Suprapubic skin (tissue), 4 donors: ENCODE measurements at regions not wholly inside any gene's neighbourhood (a gene's known extent, or its start where the extent isn't known, plus 50 kb on each side); places are given as distances from the start of the nearest gene placed in this dataset.

Experiments
- DNase-seq, 2 donors: peaks; one replicate each; pipeline ENCODE4 v3.0.0-alpha.2; 2019; ENCODE audit warnings: low spot score in 2 of 2
- H3K27ac ChIP-seq: fragments of 200-600 bp; sonication (generic); one replicate; pipeline ENCODE4 v1.5.1; 2019
- H3K27me3 ChIP-seq: fragments of 200-600 bp; sonication (generic); one replicate; pipeline ENCODE4 v1.5.1; 2019
- H3K36me3 ChIP-seq: fragments of 200-600 bp; sonication (generic); one replicate; pipeline ENCODE4 v1.5.1; 2019
- H3K4me1 ChIP-seq: fragments of 200-600 bp; sonication (generic); one replicate; pipeline ENCODE4 v1.5.1; 2019
- H3K4me3 ChIP-seq: fragments of 200-600 bp; sonication (generic); one replicate; pipeline ENCODE4 v1.5.1; 2019; ENCODE audit warnings: mild to moderate bottlenecking
- H3K9me3 ChIP-seq: fragments of 200-600 bp; sonication (generic); one replicate; pipeline ENCODE4 v1.5.1; 2019
- CTCF ChIP-seq, 2 donors: fragments of 200-600 bp in 1 of 2; fragments of 450-650 bp in 1 of 2; sonication (generic) in 1 of 2; IDR thresholded peaks; one replicate each; pipeline ENCODE4 v1.5.1; 2016 to 2019; ENCODE audit warnings: antibody characterized with exemption in 2 of 2, mild to moderate bottlenecking in 1 of 2, moderate library complexity in 1 of 2
- EP300 ChIP-seq: sonication (generic); formaldehyde crosslinking; IDR thresholded peaks from one replicate; pipeline ENCODE4 v1.6.1; 2017; ENCODE audit warnings: antibody characterized with exemption
- POLR2A ChIP-seq, 2 donors: fragments of 450-650 bp; IDR thresholded peaks; one replicate each; pipeline ENCODE4 v1.6.1; 2017; ENCODE audit warnings: antibody characterized with exemption in 2 of 2, mild to moderate bottlenecking in 2 of 2, moderate library complexity in 2 of 2
- POLR2AphosphoS5 ChIP-seq, 3 donors: sonication (generic); formaldehyde crosslinking; IDR thresholded peaks; one replicate each; pipeline ENCODE4 v1.6.1; 2017; ENCODE audit warnings: antibody characterized with exemption in 3 of 3
- WGBS: methylation state at CpG from one replicate; pipeline ENCODE4 v1.1.5; 2018; 5-methylcytosine and 5-hydroxymethylcytosine counted together

DNA sequence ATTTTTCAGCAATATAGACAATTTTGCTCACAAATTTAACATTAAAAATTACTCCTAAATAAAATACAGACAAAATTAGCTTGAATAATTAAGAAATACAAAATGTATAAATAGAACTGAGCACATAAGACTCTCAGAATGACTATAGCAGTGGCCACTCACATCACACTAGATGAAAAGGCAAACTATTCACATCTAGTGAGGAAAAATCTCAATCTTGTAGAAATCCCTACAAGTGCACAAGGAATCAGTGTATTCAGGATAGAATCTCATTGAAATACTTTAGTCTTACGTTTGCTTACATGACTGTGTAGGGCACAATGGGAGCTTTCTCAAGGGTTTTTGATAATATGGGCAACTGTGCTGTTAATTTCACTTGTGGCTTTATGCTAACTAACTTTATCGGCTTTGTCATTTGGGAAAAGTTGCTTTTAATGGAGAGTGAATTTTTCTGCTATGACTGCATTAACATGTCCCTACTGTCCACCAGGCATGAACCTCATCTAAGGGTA lies 678.9 kb upstream of the LRRTM4 start:
- TF ChIP-seq CTCF (IDR thresholded peaks at IDR 0.05) (no peak), POLR2A (IDR thresholded peaks at IDR 0.05) (no peak), POLR2AphosphoS5 (IDR thresholded peaks at IDR 0.05) (no peak), EP300 (no peak)

DNA sequence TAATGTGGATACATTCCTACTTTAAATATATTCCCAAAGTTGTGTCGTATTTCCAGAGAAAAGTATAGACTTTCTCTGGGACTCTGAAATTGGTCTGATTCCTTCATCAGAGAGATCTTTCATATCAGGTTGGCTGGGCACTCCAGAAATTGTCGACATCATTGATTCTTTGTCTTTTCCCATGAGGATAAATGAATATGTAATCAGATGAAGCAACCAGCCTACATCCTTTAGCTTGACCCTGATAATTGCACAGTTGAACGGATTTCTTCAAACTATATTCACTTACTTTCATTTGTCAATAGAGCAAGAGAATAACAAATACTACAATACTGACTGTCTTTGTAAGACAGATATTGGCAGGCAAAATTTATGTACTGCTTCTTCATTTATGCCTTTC lies 680.2 kb upstream of the LRRTM4 start:
- 87% methylated on average over 3 of the region's 3 CpGs for WGBS
- H3K9me3 ChIP-seq, result peaks cover 3% of the 10 kb centered on the region
- no peak overlapping the region for H3K27ac ChIP-seq
- no peak overlapping the region for H3K4me3 ChIP-seq
- H3K27me3 ChIP-seq, result no peaks in the 10 kb centered on the region
- H3K4me1 ChIP-seq, result no peaks in the 10 kb centered on the region
- H3K36me3 ChIP-seq, result no peaks in the 10 kb centered on the region
- no peak for DNase-seq
- TF ChIP-seq POLR2A (IDR thresholded peaks at IDR 0.05) (no peak), POLR2AphosphoS5 (IDR thresholded peaks at IDR 0.05) (no peak), EP300 (no peak), CTCF (IDR thresholded peaks at IDR 0.05) (no peak)

More for the DNA sequence above, 678.9 kb upstream of the LRRTM4 start:
- Histone ChIP-seq H3K9me3 (peaks cover 3% of the 10 kb centered on the region), H3K4me3 (no peak overlapping the region), H3K4me1 (no peaks in the 10 kb centered on the region), H3K27me3 (no peaks in the 10 kb centered on the region), H3K27ac (no peak overlapping the region), H3K36me3 (no peaks in the 10 kb centered on the region)
- WGBS, result 81% methylated on average over 2 of the region's 2 CpGs
- DNase-seq, result no peak

- Histone ChIP-seq H3K27me3 (no peaks in the 10 kb centered on the region), H3K36me3 (no peaks in the 10 kb centered on the region), H3K27ac (no peak overlapping the region), H3K4me3 (no peak overlapping the region), H3K9me3 (peaks cover 3% of the 10 kb centered on the region), H3K4me1 (no peaks in the 10 kb centered on the region)
- no peak for TF ChIP-seq POLR2A (IDR thresholded peaks at IDR 0.05)
- no peak for TF ChIP-seq POLR2AphosphoS5 (IDR thresholded peaks at IDR 0.05)
- no peak for TF ChIP-seq EP300
- no peak for TF ChIP-seq CTCF (IDR thresholded peaks at IDR 0.05)
- DNase-seq, result no peak
- 86% methylated on average over 7 of the region's 7 CpGs for WGBS
These were observed 681.0 kb upstream of the LRRTM4 start for GRCh38 chr2:78202986-78203670.

DNA sequence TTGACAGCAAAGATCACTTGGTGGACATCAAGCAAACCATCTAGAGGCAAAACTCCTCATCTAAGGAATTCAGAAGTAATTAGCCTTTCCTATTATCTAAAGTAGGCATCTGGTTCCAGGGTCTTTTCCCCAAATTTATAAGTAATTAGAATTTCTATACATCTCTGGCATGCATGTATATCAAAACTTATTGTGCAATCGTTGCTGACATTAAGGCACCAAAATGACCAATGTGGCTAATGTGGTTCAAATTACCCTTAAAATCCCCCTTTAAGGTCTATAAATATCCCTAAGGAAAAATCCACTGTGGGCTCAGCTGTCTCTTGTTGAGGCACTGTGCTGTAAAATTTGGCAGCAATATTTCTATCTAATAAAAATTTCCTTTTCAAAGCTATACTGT lies 695.9 kb upstream of the LRRTM4 start:
- H3K36me3 ChIP-seq, result no peaks in the 10 kb centered on the region
- no peaks in the 10 kb centered on the region for H3K4me1 ChIP-seq
- no peak for DNase-seq
- no peaks in the 10 kb centered on the region for H3K9me3 ChIP-seq
- WGBS, result 65% methylated on average over 1 of the region's 1 CpG
- TF ChIP-seq CTCF (IDR thresholded peaks at IDR 0.05) (no peak), POLR2AphosphoS5 (IDR thresholded peaks at IDR 0.05) (no peak), POLR2A (IDR thresholded peaks at IDR 0.05) (no peak), EP300 (no peak)
- H3K4me3 ChIP-seq, result no peak overlapping the region
- H3K27ac ChIP-seq, result no peak overlapping the region
- no peaks in the 10 kb centered on the region for H3K27me3 ChIP-seq

DNA sequence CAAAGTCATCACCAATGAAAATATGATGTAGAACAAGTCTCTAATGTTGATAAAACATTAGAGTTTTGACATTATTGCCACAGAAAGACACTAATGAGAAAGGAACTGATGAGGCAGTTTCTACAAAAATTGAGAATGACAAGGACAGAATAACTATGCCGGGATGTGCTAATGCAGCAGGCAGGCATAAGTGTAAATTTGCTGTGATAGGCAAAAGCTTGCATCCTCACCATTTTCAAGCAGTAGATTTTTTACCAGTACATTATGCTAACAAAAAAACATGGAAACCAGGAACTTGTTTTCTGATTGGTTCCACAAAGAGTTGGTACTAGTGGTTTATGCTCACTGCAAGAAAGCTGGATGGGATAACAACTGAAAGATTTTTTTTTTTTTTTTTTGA lies 715.5 kb upstream of the LRRTM4 start:
- no peak for DNase-seq
- H3K4me3 ChIP-seq, result no peak overlapping the region
- no peaks in the 10 kb centered on the region for H3K9me3 ChIP-seq
- WGBS, result 100% methylated on average over 1 of the region's 1 CpG
- H3K27me3 ChIP-seq, result no peaks in the 10 kb centered on the region
- no peak for TF ChIP-seq POLR2A (IDR thresholded peaks at IDR 0.05)
- no peak for TF ChIP-seq CTCF (IDR thresholded peaks at IDR 0.05)
- TF ChIP-seq EP300, result no peak
- H3K36me3 ChIP-seq, result no peaks in the 10 kb centered on the region
- no peak overlapping the region for H3K27ac ChIP-seq
- H3K4me1 ChIP-seq, result no peaks in the 10 kb centered on the region
